OCI-M2 (cell line): ENCODE measurements at regions not wholly inside any gene's neighbourhood (a gene's known extent, or its start where the extent isn't known, plus 50 kb on each side); places are given as distances from the start of the nearest gene placed in this dataset.
A peak's percentile ranks its signal among the peaks of the same experiment; 100 is the strongest.

Experiments used
- DNase-seq: peaks from one replicate; lab custom pipeline; 2025; ENCODE audit not compliant: unreplicated experiment; lab: John Stamatoyannopoulos, UW

DNA sequence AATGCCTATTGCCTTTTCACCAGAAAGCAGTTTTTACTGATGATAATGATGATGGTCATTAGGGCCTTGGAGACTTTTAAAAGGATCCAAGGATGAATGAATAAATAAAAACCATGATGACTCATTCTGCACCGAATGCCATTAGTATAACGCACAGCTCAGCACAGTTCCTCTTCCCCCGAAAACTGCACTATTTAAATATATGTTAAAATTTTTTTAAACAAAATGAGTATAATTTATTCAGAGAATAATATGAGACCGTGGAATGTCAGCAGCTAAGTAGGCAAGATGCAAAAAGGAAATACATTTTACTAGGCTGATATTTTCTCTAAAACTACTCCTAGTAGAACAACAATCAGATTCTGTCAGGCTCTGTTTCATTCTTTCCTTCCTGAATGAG lies 83.4 kb upstream of the NANOGP8 start:
- no peak for DNase-seq

GRCh38 chr15:35167675-35168074 lies 82.6 kb upstream of the NANOGP8 start:
- no peak for DNase-seq

GRCh38 chr15:35166730-35167359 lies 81.8 kb upstream of the NANOGP8 start:
- peak; percentile 63 for DNase-seq

GRCh38 chr15:35161694-35162093 lies 76.6 kb upstream of the NANOGP8 start:
- DNase-seq, result no peak

DNA sequence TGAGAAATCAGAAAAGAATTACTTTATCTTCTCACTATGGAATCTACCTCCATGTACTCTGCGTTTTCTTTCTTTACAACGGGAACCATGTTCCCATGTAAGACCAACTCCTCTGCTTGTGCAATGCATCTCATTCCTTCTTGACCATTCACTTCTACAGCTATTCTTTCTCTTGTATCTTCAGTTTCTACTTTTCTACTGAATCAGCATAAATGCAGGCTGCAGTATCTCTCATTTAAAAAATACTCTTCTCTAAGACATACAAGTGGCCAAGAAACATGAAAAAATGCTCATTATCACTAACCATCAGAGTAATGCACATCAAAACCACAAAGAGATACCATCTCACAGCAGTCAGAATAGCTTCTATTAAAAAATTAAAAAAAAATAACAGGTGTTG lies 74.1 kb upstream of the NANOGP8 start:
- DNase-seq, result no peak

DNA sequence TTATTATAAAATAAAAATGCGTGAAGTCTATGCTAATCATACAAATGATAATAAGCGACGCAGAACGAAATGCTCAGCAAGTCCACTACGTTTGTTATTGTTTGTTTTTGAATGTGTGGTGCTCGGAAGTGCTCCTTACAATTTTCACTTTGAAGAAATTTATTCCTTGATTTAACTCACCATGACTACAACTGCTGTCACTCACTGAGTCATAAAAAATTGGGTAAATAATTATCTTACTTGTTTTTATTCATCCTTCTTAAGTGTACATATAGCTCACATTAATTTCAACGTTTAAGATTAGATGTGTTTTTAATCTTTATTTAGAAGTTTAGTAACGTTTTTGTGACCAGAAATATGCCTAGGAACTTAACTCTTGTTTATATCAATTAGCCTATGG lies 66.7 kb upstream of the NANOGP8 start:
- no peak for DNase-seq

DNA sequence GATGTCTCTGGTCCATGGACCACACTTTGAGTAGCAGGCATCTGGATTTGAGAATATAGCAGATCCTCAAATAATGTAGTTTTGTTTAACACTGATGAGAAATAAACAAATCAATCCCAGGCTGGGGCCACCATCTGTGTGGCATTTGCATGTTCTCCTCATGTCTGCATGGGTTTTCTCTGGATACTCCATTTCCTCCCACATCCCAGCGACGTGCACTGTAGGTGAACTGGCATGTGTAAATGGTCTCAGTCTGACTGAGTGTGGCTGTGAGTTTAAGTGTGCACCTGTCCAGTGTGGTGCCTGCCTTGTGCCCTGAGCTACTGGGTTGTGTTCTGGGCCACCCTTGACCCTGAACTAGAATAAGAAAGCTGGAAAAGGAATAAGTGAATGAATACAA lies 66.3 kb upstream of the NANOGP8 start:
- DNase-seq, result no peak

DNA sequence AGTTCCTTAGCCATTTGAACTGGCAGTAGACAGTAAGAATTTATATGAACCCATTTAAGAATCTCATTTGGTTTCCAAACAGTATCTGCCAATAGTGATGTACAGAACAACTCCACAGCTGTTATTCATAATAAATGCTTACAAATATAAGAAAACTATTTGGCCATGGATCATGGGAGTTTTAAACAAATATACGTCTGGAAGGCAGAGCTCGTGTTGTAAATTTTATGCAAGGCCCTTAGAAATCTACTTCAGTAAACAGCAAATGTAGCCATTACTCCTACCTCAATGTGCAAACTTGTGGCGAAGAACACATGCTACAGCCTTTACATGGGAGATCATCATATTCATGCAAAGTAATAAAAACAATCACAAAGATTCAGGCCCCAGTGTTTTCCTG lies 65.3 kb upstream of the NANOGP8 start:
- no peak for DNase-seq

GRCh38 chr15:35145336-35145735 lies 60.2 kb upstream of the NANOGP8 start:
- no peak for DNase-seq

- no peak for DNase-seq
Measured at GRCh38 chr15:35142578-35142977, 57.5 kb upstream of the NANOGP8 start.

DNA sequence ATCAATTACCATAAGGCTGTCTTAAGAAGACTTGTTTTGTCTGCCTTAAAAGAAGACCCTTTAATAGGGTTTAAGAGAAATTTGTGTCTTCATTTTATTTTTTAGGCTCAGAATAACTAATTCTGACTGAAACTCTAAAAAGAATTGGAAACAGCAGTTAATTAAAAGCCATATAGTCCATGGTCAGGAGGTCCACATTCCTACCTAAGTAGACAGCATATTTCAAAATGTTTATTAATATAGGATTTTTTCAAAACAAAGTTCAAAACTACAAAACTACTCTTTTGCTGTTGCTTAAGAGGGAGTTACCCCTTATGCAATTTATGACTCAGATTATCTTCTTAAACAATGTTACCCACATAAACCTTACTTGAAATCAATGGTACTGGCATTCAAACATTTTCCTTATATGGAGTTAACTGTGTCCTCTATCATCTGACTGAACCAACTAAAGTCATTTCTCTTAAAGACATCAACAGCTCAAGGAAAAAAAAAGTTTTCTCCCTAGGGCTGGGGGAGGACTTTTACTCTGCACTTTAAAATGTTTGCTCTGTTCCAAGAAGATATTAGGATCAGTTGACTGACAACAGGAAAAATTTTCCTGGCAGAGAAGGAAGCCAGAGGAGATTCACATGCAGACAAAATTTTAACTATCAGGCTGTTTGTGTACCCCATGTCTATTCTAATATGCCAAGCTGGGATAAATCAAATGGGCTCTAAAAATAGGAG lies 56.8 kb upstream of the NANOGP8 start:
- no peak for DNase-seq

DNA sequence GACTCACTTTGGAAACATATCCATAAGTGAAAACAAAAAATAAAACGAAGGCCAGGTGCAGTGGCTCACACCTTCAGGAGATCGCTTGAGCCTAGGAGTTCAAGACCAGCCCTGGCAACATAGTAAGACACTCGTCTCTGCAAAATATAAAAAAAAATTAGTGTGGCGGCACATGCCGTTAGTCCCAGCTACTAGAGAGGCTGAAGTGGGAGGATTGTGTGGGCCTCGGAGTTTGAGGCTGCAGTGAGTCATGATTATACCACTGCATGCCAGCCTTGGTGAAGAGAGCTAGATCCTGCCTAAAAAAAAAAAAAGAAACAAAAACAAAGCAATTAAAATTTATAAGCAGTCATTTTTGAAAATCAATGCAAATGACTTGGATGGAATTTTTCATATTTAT lies 54.7 kb upstream of the NANOGP8 start:
- no peak for DNase-seq

- no peak for DNase-seq
Measured at GRCh38 chr15:35137190-35137574, 52.1 kb upstream of the NANOGP8 start.

GRCh38 chr15:35136321-35137189 lies 51.5 kb upstream of the NANOGP8 start:
- DNase-seq, result no peak
